Left renal pelvis (tissue), 4 donors: ENCODE measurements at regions not wholly inside any gene's neighbourhood (a gene's known extent, or its start where the extent isn't known, plus 50 kb on each side); places are given as distances from the start of the nearest gene placed in this dataset.

ENCODE experiments used
- DNase-seq, 4 donors: peaks; one replicate each; pipeline ENCODE4 v3.0.0-alpha.2; 2013; ENCODE audit warnings: low read depth in 4 of 4, low spot score in 3 of 4

DNA sequence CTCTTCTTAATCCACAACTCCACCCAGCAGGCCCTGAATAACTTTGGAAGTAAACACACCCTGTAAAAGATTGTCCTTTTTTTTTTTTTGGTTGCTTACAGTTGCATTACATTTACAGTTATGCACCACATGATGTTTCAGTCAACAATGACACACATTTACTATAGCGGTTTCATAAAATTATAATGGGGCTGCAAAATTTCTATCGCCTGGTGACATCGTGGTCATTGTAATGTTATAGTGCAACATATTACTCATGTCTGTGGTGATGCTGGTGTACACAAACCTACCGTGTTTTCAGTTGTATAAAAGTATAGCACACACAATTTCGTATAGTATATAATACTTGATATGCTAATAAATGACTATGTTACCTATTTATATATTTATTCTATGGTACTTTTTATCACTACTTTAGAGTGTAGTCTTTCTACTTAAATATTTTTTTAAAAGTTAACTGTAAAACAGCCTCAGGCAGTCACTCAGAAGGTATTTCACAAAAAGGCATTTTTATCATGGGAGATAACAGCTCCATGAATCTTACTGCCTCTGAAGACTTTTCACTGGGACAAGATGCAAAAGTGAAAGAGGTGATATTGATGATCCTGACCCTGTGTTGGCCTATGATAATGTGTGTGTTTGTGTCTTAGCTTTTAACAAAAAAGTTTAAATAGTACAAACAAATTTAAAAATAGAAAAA is 695.4 kb upstream of the CDH18 start:
- DNase-seq, result no peak

DNA sequence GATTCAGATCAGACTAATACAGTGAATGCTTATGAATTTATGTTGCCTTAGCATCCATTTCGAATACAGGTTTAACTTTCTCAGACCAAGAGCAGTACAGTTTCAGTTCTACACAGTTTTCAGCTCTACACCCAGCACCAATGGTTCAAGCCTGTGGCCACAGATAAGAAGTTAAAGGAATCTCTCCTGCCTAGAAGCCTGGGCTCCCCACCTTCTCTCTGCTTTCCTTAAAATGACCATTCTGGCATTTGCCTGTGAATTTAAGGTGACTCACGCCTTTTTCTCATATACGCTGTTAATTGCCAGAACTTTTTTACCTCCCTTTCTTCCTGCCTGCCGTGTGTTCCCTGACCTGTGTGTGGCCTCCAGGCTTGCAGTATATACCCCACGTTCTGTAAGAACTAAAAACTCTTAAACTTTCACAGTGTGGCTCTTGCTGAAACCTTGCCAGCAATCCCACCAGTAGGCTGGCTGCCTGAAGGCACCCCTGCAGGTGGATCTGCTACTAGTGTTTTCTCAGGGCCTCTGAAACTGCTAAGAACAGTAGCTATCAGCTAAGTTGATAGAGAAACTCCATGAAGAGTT is 692.8 kb upstream of the CDH18 start:
- no peak for DNase-seq

- DNase-seq, result no peak
Observed at GRCh38 chr5:20678814-20679298, 690.9 kb upstream of the CDH18 start.

DNA sequence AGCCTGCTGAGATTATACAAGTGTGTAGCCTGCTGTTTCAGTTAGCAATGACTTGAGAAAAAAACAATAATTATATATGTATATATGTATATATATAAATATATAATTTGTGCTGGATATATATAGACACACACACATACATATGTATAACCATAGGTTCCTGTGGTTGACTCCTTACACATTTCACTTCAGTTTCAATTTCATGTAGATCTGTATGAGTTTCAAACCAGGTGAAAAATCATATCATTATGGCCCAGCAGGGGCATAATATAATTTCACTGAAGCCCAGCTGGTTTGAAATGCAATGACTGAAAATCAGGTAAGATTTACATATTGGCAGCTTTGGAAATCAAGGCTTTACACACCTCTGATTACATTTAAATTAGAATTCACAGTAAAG is 690.4 kb upstream of the CDH18 start:
- DNase-seq, result no peak

- no peak for DNase-seq
Observed at GRCh38 chr5:20660588-20660987, 672.6 kb upstream of the CDH18 start.

- no peak for DNase-seq
Observed at GRCh38 chr5:20656262-20656661, 668.3 kb upstream of the CDH18 start.

- no peak for DNase-seq
Observed at GRCh38 chr5:20655211-20655610, 667.2 kb upstream of the CDH18 start.

GRCh38 chr5:20654746-20655145 is 666.7 kb upstream of the CDH18 start:
- no peak for DNase-seq

DNA sequence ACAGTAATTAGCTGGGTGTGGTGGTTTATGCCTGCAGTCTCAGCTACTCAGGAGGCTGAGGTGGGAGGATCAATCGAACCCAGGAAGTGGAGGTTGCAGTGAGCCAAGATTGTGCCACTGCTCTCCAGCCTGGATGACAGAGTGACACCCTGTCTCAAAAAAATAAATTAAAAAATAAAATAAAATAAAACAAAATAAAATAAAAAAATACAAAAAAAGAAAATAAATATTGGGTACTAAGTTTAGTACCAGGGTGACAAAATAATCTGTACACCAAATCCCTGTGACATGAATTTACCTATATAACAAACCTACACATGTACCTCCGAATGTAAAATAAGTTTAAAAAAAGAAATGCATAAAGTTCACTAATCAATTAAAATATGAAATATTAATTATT is 666.0 kb upstream of the CDH18 start:
- DNase-seq, result no peak

GRCh38 chr5:20649966-20650365 is 662.0 kb upstream of the CDH18 start:
- no peak for DNase-seq

- no peak for DNase-seq
Observed at GRCh38 chr5:20648981-20649380, 661.0 kb upstream of the CDH18 start.

GRCh38 chr5:20636686-20637085 is 648.7 kb upstream of the CDH18 start:
- DNase-seq, result no peak

DNA sequence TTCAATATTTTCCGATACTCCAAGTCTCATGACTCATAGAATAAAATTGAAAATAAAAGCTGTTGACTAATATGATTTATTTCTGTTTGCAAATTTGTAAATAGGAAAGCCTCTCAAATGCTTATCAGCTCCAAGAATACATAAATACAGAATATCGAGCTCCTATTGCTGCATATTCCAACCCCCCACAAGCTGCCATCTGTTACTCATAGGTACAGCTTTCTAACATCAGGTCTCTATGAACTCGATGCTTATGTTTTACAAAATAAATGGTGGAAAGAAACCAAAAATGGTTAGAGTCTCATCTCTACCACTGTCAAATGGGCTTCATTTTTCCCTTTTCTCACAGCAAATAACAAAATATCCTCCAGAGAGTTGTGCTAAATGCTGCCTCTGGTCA is 631.6 kb upstream of the CDH18 start:
- no peak for DNase-seq

- DNase-seq, result no peak
Observed at GRCh38 chr5:20618340-20618739, 630.3 kb upstream of the CDH18 start.

GRCh38 chr5:20617841-20618240 is 629.8 kb upstream of the CDH18 start:
- DNase-seq, result no peak

GRCh38 chr5:20615888-20616563 is 628.0 kb upstream of the CDH18 start:
- no peak for DNase-seq

DNA sequence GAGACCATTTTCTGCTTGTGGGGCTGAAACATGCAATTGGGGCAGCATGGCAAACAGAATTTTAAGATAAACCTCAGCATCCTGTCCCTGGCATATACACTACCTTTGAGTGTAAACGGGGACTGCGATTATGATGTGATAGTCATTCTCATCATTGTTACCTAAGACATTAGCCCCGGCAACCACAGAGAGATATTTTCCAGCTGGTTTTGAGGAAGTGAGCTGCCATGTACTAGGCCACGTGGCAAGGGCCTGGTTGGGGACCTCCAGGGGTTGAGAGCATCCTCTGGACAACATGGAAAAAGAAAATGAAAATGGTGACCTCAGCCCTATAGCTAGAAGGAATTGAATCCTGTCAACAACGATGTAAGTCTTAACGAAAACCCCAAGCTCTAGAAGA is 623.6 kb upstream of the CDH18 start:
- DNase-seq, result no peak

GRCh38 chr5:20610681-20611080 is 622.7 kb upstream of the CDH18 start:
- DNase-seq, result no peak

- no peak for DNase-seq
Observed at GRCh38 chr5:20609126-20609525, 621.1 kb upstream of the CDH18 start.

DNA sequence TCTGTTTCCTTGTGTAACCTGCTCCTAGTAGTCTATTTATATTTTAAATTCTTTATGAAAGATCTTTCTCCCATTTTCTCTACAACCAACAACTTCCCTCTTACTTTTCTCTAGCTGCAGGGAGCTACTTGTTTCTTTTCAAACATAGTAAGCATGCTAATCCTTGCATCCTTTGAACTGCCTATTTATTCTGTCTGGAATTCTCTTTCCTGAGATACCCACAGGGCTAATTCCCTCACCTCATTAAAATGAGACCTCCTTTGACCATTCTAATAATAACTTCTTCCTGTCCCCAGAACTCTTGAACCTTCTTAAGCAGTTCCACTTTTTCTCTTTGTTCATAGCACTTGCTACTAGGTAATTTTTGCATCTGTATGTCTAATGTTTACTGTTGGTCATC is 620.6 kb upstream of the CDH18 start:
- DNase-seq, result no peak

GRCh38 chr5:20605732-20606525 is 617.9 kb upstream of the CDH18 start:
- DNase-seq, result no peak
